ENCODE measurements at regions not wholly inside any gene's neighbourhood (a gene's known extent, or its start where the extent isn't known, plus 50 kb on each side); places are given as distances from the start of the nearest gene placed in this dataset.

DNA sequence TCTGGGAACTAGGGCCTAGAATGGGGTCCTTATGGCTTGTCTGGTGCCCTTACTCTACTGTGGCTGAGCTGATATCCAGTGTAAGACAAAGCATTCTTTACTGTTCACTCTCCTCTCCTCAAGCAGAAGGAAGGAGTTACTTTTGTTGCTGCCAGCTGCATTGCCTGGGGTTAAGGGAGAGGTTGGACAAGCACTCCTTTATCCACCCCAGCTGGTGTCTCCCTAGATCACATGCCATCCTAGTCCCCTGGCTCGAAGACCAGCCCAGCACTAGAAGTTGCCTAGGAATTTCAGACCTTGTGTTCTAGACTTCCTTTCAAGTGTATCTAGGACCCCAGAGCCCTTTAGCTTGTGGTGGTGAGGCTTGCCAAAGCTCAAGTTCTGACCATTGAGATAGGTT, 1051.5 kb upstream of the C9orf72 start:
- DNase-seq (ENCODE audit: low read depth), result no peak

DNA sequence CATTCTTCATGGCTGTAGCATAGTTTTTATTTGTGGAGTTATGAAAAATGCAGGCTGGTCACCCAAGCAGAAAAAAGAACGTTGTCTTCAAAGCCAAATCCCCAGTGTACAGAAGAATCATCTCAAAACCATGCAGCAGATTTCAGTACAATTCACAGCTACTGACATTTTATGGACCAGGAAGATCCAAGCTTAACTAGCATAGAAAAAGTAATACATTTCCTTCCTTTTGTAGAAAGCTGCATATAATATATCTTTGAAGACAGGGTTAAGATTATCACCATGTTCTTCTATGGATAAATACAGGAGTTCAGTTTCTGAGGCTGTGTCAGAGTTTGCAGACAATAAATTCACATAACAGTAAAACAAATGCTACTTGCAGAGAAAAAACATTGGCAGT, 1054.8 kb upstream of the C9orf72 start:
- no peak for DNase-seq (ENCODE audit: low read depth)

DNA sequence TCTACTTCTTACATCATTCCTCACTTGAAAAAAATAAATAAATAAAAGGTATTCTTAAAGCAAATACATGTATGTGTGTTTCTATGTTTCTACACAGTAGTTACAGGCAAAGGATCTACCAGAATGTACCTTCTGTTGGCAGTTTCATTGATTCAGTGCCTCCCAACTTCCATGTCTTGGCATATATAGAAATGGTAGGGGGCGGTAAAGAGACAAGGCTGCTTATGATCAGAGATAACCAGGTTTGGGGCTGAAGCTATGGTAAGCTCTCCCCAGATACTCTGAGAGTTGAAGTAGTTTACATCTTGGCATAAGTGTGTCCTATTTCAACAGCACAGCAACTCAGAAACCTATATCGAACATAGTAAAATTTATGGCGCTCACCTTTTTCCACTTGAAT, 1075.4 kb upstream of the C9orf72 start:
- no peak for DNase-seq (ENCODE audit: low read depth)

DNA sequence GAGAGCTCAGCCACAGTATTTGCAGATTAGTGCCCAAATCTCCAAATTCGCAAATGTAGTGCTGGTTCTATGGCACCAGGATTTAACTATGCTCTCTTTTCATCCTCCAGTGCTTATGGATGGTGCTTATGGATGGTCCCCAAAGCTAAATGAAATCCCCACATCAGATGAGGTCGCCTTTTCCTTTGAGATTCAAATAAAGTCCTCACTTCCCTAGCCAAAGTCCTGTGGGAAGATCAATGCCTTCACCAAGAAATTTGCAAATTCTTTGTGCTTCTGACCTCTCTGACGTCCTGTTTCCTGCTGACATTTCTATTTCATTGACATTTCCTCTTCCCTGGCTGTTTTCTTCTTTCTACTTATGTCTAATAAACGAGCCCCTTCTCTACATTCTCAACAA, 1077.0 kb upstream of the C9orf72 start:
- DNase-seq (ENCODE audit: low read depth), result no peak

DNA sequence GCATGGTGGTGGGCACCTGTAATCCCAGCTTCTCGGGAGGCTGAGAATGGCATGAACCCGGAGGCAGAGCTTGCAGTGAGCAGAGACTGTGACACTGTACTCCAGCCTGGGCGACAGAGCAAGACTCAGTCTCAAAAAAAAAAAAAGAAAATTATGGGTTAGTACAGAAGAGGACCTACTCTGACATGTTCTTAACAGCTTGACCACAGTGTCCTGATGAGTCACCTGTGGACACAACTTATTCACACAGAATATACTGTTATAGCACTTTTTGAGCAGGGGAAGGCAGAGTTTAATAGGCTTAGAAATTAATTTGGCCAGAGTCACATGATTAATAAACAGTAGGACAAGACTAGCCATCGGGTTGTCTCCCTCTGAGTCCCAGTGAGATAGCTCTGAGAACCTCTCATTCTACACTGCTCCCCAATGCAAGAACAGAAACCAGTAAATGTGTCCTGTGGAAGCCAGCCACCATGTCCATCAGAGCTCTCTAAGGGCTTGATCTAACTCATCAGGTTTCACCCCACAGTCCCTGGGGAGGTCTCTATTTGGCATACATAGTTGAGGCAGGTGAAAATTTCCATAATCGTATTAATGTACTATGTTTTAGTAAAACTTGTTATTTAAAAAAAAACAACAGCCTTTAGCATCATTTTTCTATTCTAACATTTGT, 1077.9 kb upstream of the C9orf72 start:
- no peak for DNase-seq (ENCODE audit: low read depth)

DNA sequence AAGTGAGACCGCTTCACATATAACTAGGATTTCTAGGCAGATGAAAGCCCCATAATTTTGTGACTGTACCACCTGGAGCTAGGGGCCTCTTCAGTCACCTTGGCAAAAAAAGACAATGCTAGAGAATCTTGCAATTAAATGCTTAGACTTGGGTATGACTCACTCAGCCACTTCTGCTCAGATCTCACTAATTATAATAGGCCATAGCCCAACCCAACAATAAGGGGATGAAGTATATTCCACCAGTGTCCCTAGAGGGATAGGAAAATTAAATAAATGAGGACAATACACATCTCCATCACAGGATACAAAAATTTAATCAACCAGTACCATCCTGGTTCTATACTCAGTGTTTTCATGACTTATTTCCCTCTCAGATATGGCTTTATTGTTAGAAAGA, 1079.9 kb upstream of the C9orf72 start:
- DNase-seq (ENCODE audit: low read depth), result no peak

DNA sequence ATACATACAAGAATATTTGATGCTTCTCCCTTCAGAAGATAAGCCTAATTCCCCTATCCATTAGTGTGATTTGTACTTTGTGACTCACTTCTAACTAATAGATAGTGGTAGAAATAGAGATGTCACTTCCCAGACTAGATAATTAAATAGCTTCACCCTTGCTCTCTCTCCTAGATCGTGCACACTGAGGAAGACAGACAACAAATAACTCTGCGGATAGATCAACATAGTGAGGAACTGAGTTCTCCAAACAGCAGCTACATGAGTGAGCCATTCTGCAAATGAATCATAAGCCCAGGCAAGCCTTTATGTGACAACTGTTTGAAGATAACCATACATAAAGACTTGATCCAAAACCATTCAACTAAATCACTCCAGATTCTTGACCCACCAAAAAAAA, 1083.4 kb upstream of the C9orf72 start:
- DNase-seq (ENCODE audit: low read depth), result peak; percentile 27

DNA sequence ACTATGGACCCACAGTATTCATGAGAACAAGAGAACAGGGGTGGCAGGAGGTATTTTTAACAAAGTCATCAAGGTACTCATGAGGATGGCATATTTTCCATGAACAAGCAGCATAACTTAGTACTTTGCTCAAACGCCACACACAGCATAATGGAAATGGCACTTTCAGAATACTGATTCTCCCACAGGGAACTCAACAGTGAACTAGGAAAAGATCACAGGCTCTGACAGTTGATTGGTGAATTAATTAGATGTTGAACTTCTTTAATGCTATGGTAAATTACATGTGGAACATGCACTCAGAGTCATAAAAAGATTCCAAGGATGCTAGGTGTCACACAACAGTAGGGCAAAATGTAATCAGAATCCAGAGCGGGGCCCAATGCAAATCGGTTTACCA, 1088.6 kb upstream of the C9orf72 start:
- DNase-seq (ENCODE audit: low read depth), result no peak

DNA sequence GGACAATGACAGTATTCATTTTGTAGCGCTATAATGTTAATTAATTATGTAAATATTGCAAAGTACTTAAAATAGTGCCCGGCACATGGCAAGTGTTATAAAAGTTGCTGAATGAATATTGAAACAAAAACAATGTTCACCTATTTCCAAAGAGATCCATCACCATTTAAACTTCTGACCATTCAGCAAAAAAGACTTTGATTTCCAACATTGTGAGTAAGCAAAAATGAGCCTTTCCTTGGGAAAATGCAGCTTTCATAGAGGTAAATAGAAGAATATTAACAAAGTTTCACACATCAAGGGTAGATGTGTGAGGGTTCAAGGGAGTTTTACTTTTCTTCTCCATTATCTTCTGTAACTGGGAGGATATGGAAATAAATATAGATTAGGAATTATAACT, 1089.4 kb upstream of the C9orf72 start:
- DNase-seq (ENCODE audit: low read depth), result no peak

DNA sequence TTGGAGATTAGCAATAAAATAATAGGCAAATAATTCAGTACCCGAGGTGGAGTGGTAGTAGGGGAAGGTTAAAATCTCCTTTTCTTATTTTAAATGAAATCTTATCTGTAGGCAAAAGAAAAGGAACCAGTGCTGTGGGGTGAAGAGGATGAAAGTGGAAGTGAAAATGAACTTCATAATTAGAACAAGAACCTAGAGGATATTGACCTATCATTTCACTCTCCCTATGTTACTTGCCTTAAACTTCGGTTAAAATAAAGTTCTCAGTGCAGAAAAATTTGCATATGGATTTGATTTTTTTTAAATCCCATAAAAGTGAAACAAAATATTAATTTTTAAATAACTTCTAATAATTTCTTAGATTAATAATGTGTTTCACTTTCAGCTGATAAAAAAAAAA, 1094.9 kb upstream of the C9orf72 start:
- DNase-seq (ENCODE audit: low read depth), result no peak

DNA sequence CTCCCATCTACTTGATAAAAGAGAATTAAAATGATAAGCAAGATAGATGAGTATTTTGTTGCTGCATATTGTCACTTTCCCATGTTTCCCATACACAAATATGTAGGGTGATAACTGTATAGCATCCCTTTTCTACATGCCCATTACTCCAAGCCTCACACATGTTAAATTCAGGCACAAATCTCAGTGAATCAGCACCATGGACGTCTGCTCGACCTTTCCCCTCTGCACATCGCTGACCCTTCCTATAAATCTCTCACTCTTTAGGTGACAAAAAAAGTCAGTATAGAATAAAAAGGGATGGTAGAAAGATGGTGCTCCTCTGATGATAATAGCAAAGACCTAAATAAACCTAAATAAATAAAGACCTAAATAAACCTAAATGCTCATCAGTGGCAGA, 1097.7 kb upstream of the C9orf72 start:
- DNase-seq (ENCODE audit: low read depth), result no peak

DNA sequence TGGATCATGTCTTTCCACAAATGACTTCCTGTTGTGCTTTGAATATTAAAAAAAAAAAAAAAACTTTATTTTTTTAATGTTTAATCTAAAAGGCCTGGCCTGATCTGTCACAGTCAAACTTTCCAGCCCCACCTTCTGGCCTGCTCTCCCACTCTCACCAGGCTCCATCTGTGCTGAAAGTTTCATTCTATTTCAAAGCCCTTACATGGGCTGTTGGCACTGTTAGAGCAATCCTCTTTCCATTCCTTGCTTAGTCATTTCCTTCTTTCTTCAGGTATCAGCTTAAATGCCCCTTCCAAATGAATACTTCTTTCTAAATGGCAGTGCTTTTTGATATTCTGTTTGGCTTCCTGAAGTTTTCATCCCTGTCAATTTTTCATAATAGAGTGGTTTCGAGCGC, 1104.8 kb upstream of the C9orf72 start:
- no peak for DNase-seq (ENCODE audit: low read depth)

DNA sequence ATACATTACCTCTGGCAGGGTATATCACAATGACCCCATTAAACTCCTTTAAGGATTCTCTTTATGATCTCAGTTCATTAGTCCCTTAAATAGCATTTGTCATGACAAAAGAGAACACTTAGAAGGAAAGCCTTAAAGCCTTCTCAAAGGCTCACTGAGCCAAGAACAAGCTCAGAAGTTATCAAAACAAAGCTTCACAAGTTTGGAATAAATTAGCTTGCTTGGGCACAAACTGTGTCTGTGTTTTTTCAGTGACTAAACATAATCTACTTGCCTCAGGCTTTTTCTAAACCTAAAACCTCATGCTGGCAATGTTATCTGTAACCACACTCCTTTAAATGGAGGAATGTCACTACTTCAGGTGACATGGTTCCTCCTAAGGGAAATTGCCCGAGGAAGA, 1114.9 kb upstream of the C9orf72 start:
- no peak for DNase-seq (ENCODE audit: low read depth)

DNA sequence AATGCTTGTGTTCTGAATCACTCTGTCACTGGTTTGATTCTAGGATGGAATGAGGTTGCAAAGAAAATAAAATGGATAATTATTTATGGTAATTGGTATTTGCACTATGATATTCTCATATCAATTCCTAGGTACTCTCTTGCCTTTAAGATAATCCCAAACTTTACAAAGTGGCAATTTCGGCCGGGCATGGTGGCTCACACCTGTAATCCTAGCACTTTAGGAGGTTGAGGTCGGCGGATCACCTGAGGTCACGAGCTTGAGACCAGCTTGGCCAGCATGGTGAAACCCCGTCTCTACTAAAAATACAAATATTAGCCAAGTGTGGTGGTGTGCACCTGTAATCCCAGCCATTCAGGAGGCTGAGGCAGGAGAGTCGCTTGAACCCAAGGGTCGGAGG, 1118.7 kb upstream of the C9orf72 start:
- no peak for DNase-seq (ENCODE audit: low read depth)

DNA sequence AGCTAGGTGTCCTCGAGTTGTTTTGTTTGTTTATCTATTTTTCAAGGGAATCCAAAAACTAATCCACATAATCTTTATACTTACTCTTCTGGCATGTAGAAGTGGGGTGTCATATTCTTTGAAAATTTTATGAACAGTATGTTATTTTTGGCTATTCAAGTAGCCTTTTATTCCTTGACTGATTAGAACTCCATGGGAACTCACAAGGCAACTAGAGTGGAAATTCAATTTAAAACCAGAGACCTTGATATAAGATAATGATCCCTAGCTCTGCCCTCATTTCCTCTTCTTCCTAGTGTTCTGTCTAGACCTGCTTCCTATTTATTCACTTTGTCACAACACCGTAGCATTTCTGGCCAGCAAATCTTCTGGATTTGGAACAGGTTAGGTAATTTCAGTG, 1123.7 kb upstream of the C9orf72 start:
- DNase-seq (ENCODE audit: low read depth), result no peak

DNA sequence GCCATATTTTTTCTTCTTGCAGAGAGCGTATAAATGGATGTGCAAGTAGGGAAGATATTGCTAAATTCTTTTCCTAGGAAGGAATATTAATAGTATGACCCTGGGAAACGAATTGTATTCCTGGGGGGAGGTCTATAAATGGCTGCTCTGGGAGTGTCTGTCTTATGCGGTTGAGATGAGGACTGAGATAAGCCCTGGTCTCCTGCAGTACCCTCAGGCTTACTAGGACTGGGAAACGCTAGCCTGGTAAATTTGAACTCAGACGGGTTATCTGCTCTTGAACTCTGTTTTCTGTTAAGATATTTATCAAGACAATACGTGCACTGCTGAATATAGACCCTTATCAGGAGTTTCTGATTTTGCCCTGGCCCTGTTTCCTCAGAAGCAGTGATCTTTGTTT, 1126.4 kb upstream of the C9orf72 start:
- DNase-seq (ENCODE audit: low read depth), result no peak

DNA sequence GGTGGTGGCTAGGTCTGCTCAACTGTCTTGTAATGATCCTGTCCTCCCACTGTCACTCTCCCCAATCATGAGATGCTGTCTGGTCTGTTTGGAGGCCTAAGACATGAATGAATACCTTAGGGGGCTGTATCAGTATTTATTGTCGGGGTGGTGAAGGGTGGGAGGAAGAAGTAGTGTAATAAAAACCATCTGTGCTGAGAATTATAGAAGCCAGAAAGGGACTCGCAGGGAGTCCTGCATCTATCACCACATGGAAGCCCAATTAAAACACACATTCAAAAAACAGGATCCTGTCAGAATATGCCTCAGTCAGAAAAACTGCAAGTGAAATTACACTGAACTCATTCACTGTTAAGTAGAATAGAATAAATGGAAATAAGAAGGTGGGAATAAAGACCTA, 1134.3 kb upstream of the C9orf72 start:
- DNase-seq (ENCODE audit: low read depth), result no peak

DNA sequence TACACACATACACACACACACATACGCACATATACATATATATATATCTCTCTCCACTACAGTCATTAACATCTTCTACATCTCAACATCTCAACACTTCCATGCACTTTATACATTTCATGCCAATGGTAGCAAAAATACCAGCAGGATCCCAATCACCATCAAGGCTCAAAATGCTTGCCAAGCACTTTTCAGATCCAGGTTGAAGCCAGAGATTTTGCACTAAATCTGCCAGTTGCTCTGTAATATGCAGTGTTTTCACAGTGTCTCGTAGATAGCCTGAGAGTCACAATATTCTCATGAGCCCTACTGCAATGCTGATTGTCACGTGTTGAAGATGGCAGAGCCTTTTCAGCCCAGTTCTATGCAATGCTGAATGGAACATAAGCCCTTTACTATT, 1140.9 kb upstream of the C9orf72 start:
- DNase-seq (ENCODE audit: low read depth), result no peak

DNA sequence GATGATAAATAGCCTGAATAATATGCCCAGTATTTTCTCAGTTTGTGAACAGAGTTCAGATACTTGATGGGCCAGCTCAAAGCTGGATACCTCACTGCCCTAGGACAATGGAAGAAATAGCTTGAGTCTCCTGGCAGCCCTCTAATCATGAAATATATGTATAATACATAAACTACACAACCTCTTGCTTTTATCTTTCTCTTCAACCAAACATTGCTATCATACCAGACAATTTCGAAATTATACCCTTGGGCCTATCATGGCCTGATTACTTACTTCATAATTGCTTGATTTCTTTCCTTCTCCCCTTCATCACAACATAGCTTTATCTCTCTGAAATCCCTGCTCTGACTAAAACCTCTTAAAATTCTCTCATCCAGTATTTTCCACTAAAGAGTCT, 1144.9 kb upstream of the C9orf72 start:
- DNase-seq (ENCODE audit: low read depth), result peak; percentile 24

DNA sequence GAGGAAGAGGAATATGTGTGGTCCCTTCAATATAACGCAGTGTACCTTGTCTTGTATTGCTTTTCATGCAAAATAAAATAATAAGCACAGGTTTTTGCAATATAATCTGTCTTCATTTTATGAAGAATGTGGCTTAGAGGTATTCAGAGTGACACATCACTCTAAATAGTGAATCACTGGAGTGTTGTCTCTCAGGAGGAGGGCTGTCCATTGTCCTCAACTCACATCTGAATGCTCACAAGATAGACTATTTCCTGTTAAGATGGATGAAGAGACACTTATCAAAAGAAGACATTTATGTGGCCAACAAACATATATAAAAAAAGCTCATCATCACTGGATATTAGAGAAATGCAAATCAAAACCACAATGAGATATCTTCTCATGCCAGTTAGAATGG, 1147.5 kb upstream of the C9orf72 start:
- no peak for DNase-seq (ENCODE audit: low read depth)

DNA sequence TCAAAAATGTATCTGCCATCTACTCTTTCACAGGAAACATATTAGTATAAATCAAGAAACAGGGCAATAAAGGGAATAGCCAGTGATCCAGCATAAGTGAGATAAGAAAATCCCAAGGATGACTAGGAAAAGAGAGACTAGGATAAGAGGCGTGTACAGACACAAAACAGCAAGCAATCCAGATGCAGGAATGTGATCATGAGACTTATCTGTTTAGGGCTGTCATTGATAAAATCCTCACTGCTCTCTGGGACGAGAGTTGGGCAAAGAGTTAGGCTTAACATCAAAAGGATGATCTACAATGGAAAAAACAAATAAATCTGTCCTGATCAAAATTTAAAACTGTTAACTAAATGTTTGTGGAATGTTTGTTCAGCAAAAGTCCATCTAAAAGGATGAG, 1156.8 kb upstream of the C9orf72 start:
- DNase-seq (ENCODE audit: low read depth), result no peak

DNA sequence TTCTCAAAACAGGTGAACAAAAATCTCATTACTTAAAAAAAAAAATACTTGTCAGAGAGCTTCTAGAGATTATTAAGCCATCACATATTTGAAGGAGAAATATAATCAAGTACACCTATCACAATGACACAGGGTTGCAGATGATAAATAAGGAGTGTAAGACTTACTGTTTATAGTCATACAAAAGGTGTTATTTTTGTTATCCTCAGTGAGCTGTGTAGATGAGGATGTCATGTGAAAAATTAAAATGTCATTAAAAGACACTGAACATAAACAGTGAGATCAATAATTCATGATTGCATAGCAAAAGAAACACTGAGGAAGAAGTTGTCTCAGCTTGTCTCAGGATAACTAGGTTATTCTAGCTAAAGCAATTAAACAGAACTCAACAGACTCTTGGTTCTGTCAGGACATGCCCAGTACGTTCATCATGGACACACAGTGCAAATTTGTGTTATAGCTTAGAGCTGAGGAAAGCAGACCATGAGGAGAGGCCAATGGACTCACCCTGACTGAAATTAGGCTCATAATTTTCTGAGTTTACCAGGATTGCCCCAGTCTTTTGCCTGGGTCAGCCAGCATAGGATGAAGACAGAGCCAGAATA, 1162.6 kb upstream of the C9orf72 start:
- DNase-seq (ENCODE audit: low read depth), result no peak

DNA sequence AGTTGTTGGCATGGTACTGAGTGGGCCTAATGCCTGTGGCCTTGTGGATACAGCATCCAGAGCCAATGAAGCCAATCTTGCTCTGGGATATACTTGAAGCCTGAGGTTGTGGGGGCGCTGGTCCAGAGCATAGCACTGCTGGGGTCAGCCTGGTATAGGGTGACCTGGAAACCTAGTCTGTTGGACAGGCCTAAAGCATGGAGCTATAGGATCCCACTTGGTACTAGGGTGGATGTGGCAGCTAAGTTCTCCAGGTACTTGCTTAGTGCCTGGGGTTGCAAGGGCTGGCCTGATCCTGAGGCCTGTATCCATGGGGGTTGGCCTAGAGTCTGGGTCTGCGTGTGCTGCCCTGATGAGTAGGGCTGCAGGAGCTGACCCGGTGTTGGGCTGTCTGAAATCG, 1168.2 kb upstream of the C9orf72 start:
- no peak for DNase-seq (ENCODE audit: low read depth)

DNA sequence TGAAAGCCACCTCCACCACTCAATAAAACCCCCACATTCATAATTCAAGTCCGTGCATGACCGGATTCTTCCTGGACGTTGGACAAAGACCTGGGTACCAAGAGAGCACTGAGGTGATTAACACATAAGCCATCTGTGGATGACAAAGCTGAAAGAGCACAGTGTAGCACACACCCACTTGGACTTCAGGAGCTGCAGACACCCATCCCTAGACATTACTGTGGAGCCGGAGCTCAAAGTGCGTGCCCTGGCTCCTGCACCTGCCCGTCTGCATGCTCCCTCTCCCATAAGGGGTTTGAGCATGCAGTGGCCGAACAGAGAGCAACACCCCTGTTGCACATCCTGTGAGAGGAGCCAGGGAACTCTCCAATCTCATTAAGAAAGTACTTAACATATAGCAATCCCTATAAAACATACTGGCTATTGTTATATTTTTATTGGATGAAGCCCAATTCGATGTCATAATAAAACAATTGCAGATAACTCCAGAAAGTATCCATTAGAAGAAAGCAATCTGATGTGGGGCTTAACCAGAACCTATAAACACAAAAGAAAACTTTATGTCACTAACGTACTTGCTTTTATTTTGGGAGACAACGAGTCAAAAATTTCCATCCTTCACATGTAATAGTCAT, 1174.2 kb upstream of the C9orf72 start:
- DNase-seq (ENCODE audit: low read depth), result no peak

All from amniotic epithelial cell (primary cell).